Ishikawa (cell line): ENCODE measurements at regions not wholly inside any gene's neighbourhood (a gene's known extent, or its start where the extent isn't known, plus 50 kb on each side); places are given as distances from the start of the nearest gene placed in this dataset.

Experiments
- CEBPB ChIP-seq: IDR thresholded peaks from 2 replicates; pipeline ENCODE4 v1.6.1; 2012
- CREB1 ChIP-seq: IDR thresholded peaks from 2 replicates; pipeline ENCODE4 v1.6.1; 2012; ENCODE audit warnings: low read depth
- EGR1 ChIP-seq: IDR thresholded peaks from 2 replicates; pipeline ENCODE4 v1.6.1; 2012
- EP300 ChIP-seq: IDR thresholded peaks from 2 replicates; pipeline ENCODE4 v1.6.1; 2012; ENCODE audit warnings: borderline replicate concordance
- MAX ChIP-seq: IDR thresholded peaks from 2 replicates; pipeline ENCODE4 v1.6.1; 2012
- NFIC ChIP-seq: IDR thresholded peaks from 2 replicates; pipeline ENCODE4 v1.6.1; 2012
- RAD21 ChIP-seq: IDR thresholded peaks from 2 replicates; pipeline ENCODE4 v1.6.1; 2012; ENCODE audit warnings: low read depth
- ZBTB7A ChIP-seq: IDR thresholded peaks from 2 replicates; pipeline ENCODE4 v1.6.1; 2012; ENCODE audit warnings: low read depth

- TF ChIP-seq EGR1 (no peak), ZBTB7A (no peak), NFIC (no peak), CEBPB (no peak), EP300 (no peak), RAD21 (no peak), MAX (no peak), CREB1 (no peak)
These were observed 83.8 kb upstream of the GALNT15 start for GRCh38 chr3:16090706-16091105.
